GM12891 (cell line): ENCODE measurements at regions not wholly inside any gene's neighbourhood (a gene's known extent, or its start where the extent isn't known, plus 50 kb on each side); places are given as distances from the start of the nearest gene placed in this dataset.

Experiments
- POLR2A ChIP-seq: IDR thresholded peaks from 2 replicates; pipeline ENCODE4 v1.6.1; 2011; ENCODE audit warnings: low read depth, low read length, control low read depth
- POLR2AphosphoS5 ChIP-seq: IDR thresholded peaks from 2 replicates; pipeline ENCODE4 v1.6.1; 2011; ENCODE audit warnings: low read depth, low read length, control low read depth
- TAF1 ChIP-seq: IDR thresholded peaks from 2 replicates; pipeline ENCODE4 v1.6.1; 2011; ENCODE audit warnings: low read depth, low read length, control low read depth

- TF ChIP-seq POLR2A (no peak), TAF1 (no peak), POLR2AphosphoS5 (no peak)
These were observed 130.3 kb downstream of the DTWD1 start for GRCh38 chr15:49751191-49751590.
